Neural cell (in vitro differentiated cells): ENCODE measurements at regions not wholly inside any gene's neighbourhood (a gene's known extent, or its start where the extent isn't known, plus 50 kb on each side); places are given as distances from the start of the nearest gene placed in this dataset.

Experiments
- POLR2AphosphoS5 ChIP-seq: IDR thresholded peaks from 2 replicates; pipeline ENCODE4 v1.6.1; 2012
- RAD21 ChIP-seq: fragments of 450-650 bp; conservative IDR thresholded peaks from 2 replicates; pipeline ENCODE4 v1.6.1; 2014; ENCODE audit warnings: antibody characterized with exemption, mild to moderate bottlenecking, moderate library complexity
- TF ChIP-seq, protein P1 (sequence below): fragments of 450-650 bp; IDR thresholded peaks from 2 replicates; pipeline ENCODE4 v1.5.1; 2014; ENCODE audit warnings: antibody characterized with exemption, mild to moderate bottlenecking, moderate library complexity; ENCODE audit not compliant: poor library complexity, severe bottlenecking

DNA sequence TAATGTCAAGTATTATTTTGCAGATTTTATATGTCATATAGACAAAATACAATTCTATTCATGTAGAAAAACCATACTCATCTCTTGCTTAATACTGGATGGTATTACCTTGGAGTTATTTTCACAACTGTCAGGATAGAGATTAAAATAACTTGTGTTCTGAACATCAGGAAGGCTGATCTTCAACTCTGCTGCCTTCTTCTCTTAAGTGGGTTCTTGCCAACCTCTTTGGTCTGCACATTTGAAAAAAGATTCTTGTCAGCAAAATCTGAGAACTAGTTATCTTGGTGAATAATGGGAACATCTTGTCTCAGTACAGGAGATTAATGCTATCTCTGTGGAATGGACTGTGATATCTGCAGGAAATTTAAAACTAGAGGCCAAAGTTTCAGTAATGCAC, 95.2 kb upstream of the FAM216B start:
- TF ChIP-seq, protein P1, sequence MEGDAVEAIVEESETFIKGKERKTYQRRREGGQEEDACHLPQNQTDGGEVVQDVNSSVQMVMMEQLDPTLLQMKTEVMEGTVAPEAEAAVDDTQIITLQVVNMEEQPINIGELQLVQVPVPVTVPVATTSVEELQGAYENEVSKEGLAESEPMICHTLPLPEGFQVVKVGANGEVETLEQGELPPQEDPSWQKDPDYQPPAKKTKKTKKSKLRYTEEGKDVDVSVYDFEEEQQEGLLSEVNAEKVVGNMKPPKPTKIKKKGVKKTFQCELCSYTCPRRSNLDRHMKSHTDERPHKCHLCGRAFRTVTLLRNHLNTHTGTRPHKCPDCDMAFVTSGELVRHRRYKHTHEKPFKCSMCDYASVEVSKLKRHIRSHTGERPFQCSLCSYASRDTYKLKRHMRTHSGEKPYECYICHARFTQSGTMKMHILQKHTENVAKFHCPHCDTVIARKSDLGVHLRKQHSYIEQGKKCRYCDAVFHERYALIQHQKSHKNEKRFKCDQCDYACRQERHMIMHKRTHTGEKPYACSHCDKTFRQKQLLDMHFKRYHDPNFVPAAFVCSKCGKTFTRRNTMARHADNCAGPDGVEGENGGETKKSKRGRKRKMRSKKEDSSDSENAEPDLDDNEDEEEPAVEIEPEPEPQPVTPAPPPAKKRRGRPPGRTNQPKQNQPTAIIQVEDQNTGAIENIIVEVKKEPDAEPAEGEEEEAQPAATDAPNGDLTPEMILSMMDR: no peak
- TF ChIP-seq RAD21 (no peak), POLR2AphosphoS5 (no peak)
